ENCODE measurements at regions not wholly inside any gene's neighbourhood (a gene's known extent, or its start where the extent isn't known, plus 50 kb on each side); places are given as distances from the start of the nearest gene placed in this dataset.

- TF ChIP-seq POLR2A (IDR thresholded peaks at IDR 0.05) (no peak), CTCF (IDR thresholded peaks at IDR 0.05) (no peak)
Measured at GRCh38 chr2:20122864-20123263, 71.4 kb upstream of the LAPTM4A start.

All from vagina (tissue), 2 donors.